ENCODE measurements at regions not wholly inside any gene's neighbourhood (a gene's known extent, or its start where the extent isn't known, plus 50 kb on each side); places are given as distances from the start of the nearest gene placed in this dataset.

DNA sequence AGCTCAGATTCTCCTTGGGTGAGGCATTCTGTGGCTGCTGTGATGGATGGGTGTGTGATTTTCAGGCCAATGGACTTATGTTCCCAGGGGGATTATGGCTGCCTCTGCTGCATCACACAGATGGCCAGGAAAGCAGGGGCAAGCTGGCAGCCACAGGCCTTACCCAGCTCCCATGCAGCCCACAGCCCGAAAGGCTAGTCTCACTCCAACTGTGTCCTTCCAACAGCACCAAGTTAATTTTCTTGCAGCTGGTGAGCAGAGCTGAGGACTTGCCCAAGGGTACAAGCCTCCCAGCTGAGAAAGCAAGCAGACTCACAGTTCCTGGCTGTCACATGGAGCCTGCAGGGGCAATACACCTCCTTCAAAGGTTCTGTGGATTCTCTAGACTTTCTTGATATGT lies 155.2 kb upstream of the KHDRBS2 start:
- Histone ChIP-seq H4K20me1 (ENCODE audit: insufficient read depth) (no peaks in the 10 kb centered on the region), H3K27me3 (ENCODE audit: insufficient read depth, low read depth) (no peaks in the 10 kb centered on the region), H3K79me2 (ENCODE audit: insufficient read depth, low read depth) (no peaks in the 10 kb centered on the region), H3K27ac (no peak overlapping the region), H3K4me2 (no peak overlapping the region), H2AFZ (ENCODE audit: low read depth) (no peak overlapping the region), H3K4me1 (ENCODE audit: low read depth, poor library complexity, severe bottlenecking) (no peaks in the 10 kb centered on the region), H3K9ac (no peak overlapping the region), H3K36me3 (ENCODE audit: insufficient read depth) (no peaks in the 10 kb centered on the region), H3K4me3 (IDR thresholded peaks at IDR 0.05; ENCODE audit: insufficient read depth, low read depth, low read length) (no peak overlapping the region)
- TF ChIP-seq, protein P1, sequence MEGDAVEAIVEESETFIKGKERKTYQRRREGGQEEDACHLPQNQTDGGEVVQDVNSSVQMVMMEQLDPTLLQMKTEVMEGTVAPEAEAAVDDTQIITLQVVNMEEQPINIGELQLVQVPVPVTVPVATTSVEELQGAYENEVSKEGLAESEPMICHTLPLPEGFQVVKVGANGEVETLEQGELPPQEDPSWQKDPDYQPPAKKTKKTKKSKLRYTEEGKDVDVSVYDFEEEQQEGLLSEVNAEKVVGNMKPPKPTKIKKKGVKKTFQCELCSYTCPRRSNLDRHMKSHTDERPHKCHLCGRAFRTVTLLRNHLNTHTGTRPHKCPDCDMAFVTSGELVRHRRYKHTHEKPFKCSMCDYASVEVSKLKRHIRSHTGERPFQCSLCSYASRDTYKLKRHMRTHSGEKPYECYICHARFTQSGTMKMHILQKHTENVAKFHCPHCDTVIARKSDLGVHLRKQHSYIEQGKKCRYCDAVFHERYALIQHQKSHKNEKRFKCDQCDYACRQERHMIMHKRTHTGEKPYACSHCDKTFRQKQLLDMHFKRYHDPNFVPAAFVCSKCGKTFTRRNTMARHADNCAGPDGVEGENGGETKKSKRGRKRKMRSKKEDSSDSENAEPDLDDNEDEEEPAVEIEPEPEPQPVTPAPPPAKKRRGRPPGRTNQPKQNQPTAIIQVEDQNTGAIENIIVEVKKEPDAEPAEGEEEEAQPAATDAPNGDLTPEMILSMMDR (conservative IDR thresholded peaks at IDR 0.05; ENCODE audit: low read depth, low read length): no peak

DNA sequence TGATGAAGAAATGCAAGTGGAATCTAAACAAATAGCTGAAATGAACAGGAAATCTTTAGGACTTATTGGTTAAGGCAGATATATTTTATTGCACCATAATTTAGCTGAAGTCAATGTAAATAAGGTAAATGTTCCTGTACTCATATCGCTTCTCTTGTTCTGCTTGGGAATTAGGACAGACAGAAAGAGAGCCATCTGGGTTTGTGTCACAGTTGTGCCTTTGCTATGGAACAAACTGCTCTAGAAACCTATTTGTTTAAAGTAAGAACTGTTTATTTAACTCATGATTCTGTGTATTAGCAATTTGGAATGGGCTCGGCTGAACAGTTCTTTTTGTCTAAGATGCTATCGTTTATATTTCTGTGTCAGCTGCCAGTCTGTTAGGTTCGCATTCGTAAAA lies 143.8 kb upstream of the KHDRBS2 start:
- H3K27me3 ChIP-seq (ENCODE audit: insufficient read depth, low read depth): no peaks in the 10 kb centered on the region
- H4K20me1 ChIP-seq (ENCODE audit: insufficient read depth): no peaks in the 10 kb centered on the region
- no peaks in the 10 kb centered on the region for H3K4me1 ChIP-seq (ENCODE audit: low read depth, poor library complexity, severe bottlenecking)
- no peaks in the 10 kb centered on the region for H3K79me2 ChIP-seq (ENCODE audit: insufficient read depth, low read depth)
- H3K9ac ChIP-seq: no peak overlapping the region
- no peak overlapping the region for H3K27ac ChIP-seq
- no peak overlapping the region for H3K4me3 ChIP-seq (IDR thresholded peaks at IDR 0.05; ENCODE audit: insufficient read depth, low read depth, low read length)
- TF ChIP-seq, protein P1 (conservative IDR thresholded peaks at IDR 0.05; ENCODE audit: low read depth, low read length): no peak
- H3K36me3 ChIP-seq (ENCODE audit: insufficient read depth): no peaks in the 10 kb centered on the region
- H3K4me2 ChIP-seq: no peak overlapping the region
- H2AFZ ChIP-seq (ENCODE audit: low read depth): no peak overlapping the region

DNA sequence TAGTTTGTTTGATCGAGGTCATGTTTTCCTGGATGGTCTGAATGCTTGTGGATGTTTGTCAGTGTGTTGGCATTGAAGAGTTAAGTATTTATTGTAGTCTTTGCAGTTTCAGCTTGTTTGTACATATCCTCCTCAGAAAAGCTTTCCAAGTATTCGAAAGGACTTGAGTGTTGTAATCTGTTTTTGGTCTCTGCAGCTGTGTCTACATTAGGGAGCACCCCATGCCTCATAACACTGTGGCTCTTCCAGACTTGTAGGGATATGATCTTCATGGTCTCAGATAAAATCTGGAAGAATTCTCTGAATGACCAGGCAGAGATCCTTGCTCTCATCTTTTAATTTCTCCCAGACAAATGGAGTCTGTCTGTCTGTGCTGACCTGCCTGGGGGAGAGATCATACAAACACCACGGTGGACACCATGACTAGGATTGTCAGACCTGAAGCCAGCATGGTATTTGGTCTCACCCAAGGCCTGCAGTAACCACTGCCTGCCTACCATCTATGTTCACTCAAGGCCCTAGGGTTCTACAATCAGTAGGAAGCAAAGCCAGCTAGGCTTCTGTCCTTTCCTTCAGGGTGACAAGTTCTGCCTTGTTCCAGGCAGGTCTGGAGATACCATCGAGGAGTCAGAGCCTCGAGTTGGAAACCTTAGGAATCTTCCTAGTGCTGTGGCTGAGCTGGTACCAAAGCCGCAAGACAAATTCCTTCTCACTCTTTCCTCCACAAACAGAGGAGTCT lies 114.7 kb upstream of the KHDRBS2 start:
- H2AFZ ChIP-seq (ENCODE audit: low read depth): no peak overlapping the region
- TF ChIP-seq, protein P1 (conservative IDR thresholded peaks at IDR 0.05; ENCODE audit: low read depth, low read length): no peak
- no peak overlapping the region for H3K9ac ChIP-seq
- H3K4me1 ChIP-seq (ENCODE audit: low read depth, poor library complexity, severe bottlenecking): no peaks in the 10 kb centered on the region
- no peak overlapping the region for H3K27ac ChIP-seq
- no peak overlapping the region for H3K4me2 ChIP-seq
- no peaks in the 10 kb centered on the region for H4K20me1 ChIP-seq (ENCODE audit: insufficient read depth)
- H3K36me3 ChIP-seq (ENCODE audit: insufficient read depth): no peaks in the 10 kb centered on the region
- H3K4me3 ChIP-seq (IDR thresholded peaks at IDR 0.05; ENCODE audit: insufficient read depth, low read depth, low read length): no peak overlapping the region
- no peaks in the 10 kb centered on the region for H3K79me2 ChIP-seq (ENCODE audit: insufficient read depth, low read depth)
- H3K27me3 ChIP-seq (ENCODE audit: insufficient read depth, low read depth): no peaks in the 10 kb centered on the region

DNA sequence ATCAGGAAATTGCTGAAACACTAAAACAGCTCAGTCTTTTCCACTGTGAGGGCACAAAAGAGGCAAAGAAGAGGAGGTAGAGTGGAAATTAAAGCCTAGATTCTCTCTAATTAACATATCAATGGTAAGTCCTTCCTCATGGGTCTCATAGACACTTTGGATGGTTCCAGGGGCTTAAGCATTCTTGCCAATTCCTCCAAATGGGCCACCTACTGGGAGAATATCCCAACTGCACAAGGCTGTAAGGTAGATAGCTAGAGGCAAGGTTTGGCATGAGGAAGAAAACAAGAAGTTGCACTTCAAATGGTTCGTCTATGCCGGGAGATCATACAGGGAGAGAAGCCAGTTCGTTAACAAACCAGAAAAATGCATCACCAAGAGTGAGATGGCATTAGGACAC lies 107.6 kb upstream of the KHDRBS2 start:
- no peak overlapping the region for H3K9ac ChIP-seq
- no peaks in the 10 kb centered on the region for H4K20me1 ChIP-seq (ENCODE audit: insufficient read depth)
- no peaks in the 10 kb centered on the region for H3K4me1 ChIP-seq (ENCODE audit: low read depth, poor library complexity, severe bottlenecking)
- no peak overlapping the region for H3K27ac ChIP-seq
- TF ChIP-seq, protein P1 (conservative IDR thresholded peaks at IDR 0.05; ENCODE audit: low read depth, low read length): no peak
- no peaks in the 10 kb centered on the region for H3K27me3 ChIP-seq (ENCODE audit: insufficient read depth, low read depth)
- no peak overlapping the region for H2AFZ ChIP-seq (ENCODE audit: low read depth)
- no peaks in the 10 kb centered on the region for H3K79me2 ChIP-seq (ENCODE audit: insufficient read depth, low read depth)
- no peaks in the 10 kb centered on the region for H3K36me3 ChIP-seq (ENCODE audit: insufficient read depth)
- H3K4me2 ChIP-seq: no peak overlapping the region
- no peak overlapping the region for H3K4me3 ChIP-seq (IDR thresholded peaks at IDR 0.05; ENCODE audit: insufficient read depth, low read depth, low read length)
